ENCODE measurements at regions not wholly inside any gene's neighbourhood (a gene's known extent, or its start where the extent isn't known, plus 50 kb on each side); places are given as distances from the start of the nearest gene placed in this dataset.

GRCh38 chr3:110973263-110973895, 98.2 kb upstream of the NECTIN3 start:
- TF ChIP-seq POLR2A (IDR thresholded peaks at IDR 0.05; ENCODE audit: low read depth, low read length) (no peak), TAF1 (IDR thresholded peaks at IDR 0.05; ENCODE audit: borderline replicate concordance, low read depth, low read length) (no peak)

All from GM12892 (cell line).